ENCODE measurements at regions not wholly inside any gene's neighbourhood (a gene's known extent, or its start where the extent isn't known, plus 50 kb on each side); places are given as distances from the start of the nearest gene placed in this dataset.

- no peak for ATAC-seq
- no peak overlapping the region for H3K4me3 ChIP-seq
- no peaks in the 10 kb centered on the region for H3K36me3 ChIP-seq
- H3K27me3 ChIP-seq, result no peaks in the 10 kb centered on the region
- peaks cover 0 to 7% (median 0%) of the 10 kb centered on the region in 3 donors for H3K9me3 ChIP-seq
- H3K27ac ChIP-seq, result no peak overlapping the region
- 67 to 79% methylated on average over 1 of the region's 1 CpG for WGBS, 2 donors (ENCODE audit: low coverage in 1 of 2)
- TF ChIP-seq EP300 (IDR thresholded peaks at IDR 0.05), result no peak
- TF ChIP-seq CTCF (IDR thresholded peaks at IDR 0.05), result no peak
- no peak for TF ChIP-seq POLR2A (IDR thresholded peaks at IDR 0.05)
- TF ChIP-seq POLR2AphosphoS5 (IDR thresholded peaks at IDR 0.05), result no peak
- no peaks in the 10 kb centered on the region for H3K4me1 ChIP-seq
Observed at GRCh38 chr3:189529468-189529867, 101.7 kb upstream of the TP63 start.

- no peaks in the 10 kb centered on the region for H3K27me3 ChIP-seq
- WGBS, 2 donors (ENCODE audit: low coverage in 1 of 2), result 84 to 96% methylated on average over 5 of the region's 5 CpGs
Observed at GRCh38 chr3:189529889-189530471, 101.2 kb upstream of the TP63 start.

GRCh38 chr3:189530822-189531221 is 100.4 kb upstream of the TP63 start:
- WGBS, 2 donors (ENCODE audit: low coverage in 1 of 2), result 41 to 49% methylated on average over 3 to 4 of the region's 4 CpGs
- Histone ChIP-seq H3K27me3 (no peaks in the 10 kb centered on the region), H3K36me3 (no peaks in the 10 kb centered on the region), H3K4me1 (no peaks in the 10 kb centered on the region), H3K9me3 (peaks cover 0 to under 1% (median 0%) of the 10 kb centered on the region in 3 donors), H3K27ac (no peak overlapping the region), H3K4me3 (no peak overlapping the region)
- ATAC-seq, result no peak
- TF ChIP-seq CTCF (IDR thresholded peaks at IDR 0.05) (no peak), POLR2AphosphoS5 (IDR thresholded peaks at IDR 0.05) (no peak), POLR2A (IDR thresholded peaks at IDR 0.05) (no peak), EP300 (IDR thresholded peaks at IDR 0.05) (no peak)

More at GRCh38 chr3:189529889-189530471, 101.2 kb upstream of the TP63 start:
- no peak for TF ChIP-seq POLR2AphosphoS5 (IDR thresholded peaks at IDR 0.05)
- TF ChIP-seq CTCF (IDR thresholded peaks at IDR 0.05), result no peak
- TF ChIP-seq EP300 (IDR thresholded peaks at IDR 0.05), result no peak
- no peak for TF ChIP-seq POLR2A (IDR thresholded peaks at IDR 0.05)
- Histone ChIP-seq H3K36me3 (no peaks in the 10 kb centered on the region), H3K4me3 (no peak overlapping the region), H3K27ac (no peak overlapping the region), H3K9me3 (peaks cover 0 to 7% (median 0%) of the 10 kb centered on the region in 3 donors), H3K4me1 (no peaks in the 10 kb centered on the region)
- no peak for ATAC-seq

- WGBS, 2 donors (ENCODE audit: low coverage in 1 of 2), result 62 to 100% methylated on average over 2 of the region's 2 CpGs
- Histone ChIP-seq H3K36me3 (no peaks in the 10 kb centered on the region), H3K4me1 (no peaks in the 10 kb centered on the region), H3K9me3 (no peaks in the 10 kb centered on the region), H3K27me3 (no peaks in the 10 kb centered on the region), H3K4me3 (no peak overlapping the region), H3K27ac (no peak overlapping the region)
- TF ChIP-seq POLR2AphosphoS5 (IDR thresholded peaks at IDR 0.05) (no peak), CTCF (IDR thresholded peaks at IDR 0.05) (no peak), POLR2A (IDR thresholded peaks at IDR 0.05) (no peak), EP300 (IDR thresholded peaks at IDR 0.05) (no peak)
- ATAC-seq, result no peak
Observed at GRCh38 chr3:189531271-189531670, 99.9 kb upstream of the TP63 start.

GRCh38 chr3:189534531-189534930 is 96.7 kb upstream of the TP63 start:
- no peak overlapping the region for H3K27ac ChIP-seq
- ATAC-seq, result no peak
- H3K36me3 ChIP-seq, result no peaks in the 10 kb centered on the region
- H3K4me1 ChIP-seq, result no peaks in the 10 kb centered on the region
- TF ChIP-seq CTCF (IDR thresholded peaks at IDR 0.05) (no peak), POLR2AphosphoS5 (IDR thresholded peaks at IDR 0.05) (no peak), EP300 (IDR thresholded peaks at IDR 0.05) (no peak)
- WGBS, 2 donors (ENCODE audit: low coverage in 1 of 2), result 83 to 100% methylated on average over 2 of the region's 2 CpGs
- no peaks in the 10 kb centered on the region for H3K27me3 ChIP-seq
- H3K9me3 ChIP-seq, result peaks cover 0 to 5% (median 0%) of the 10 kb centered on the region in 3 donors
- no peak overlapping the region for H3K4me3 ChIP-seq

Measured in gastroesophageal sphincter (tissue), 4 donors.